ENCODE measurements at regions not wholly inside any gene's neighbourhood (a gene's known extent, or its start where the extent isn't known, plus 50 kb on each side); places are given as distances from the start of the nearest gene placed in this dataset.

DNA sequence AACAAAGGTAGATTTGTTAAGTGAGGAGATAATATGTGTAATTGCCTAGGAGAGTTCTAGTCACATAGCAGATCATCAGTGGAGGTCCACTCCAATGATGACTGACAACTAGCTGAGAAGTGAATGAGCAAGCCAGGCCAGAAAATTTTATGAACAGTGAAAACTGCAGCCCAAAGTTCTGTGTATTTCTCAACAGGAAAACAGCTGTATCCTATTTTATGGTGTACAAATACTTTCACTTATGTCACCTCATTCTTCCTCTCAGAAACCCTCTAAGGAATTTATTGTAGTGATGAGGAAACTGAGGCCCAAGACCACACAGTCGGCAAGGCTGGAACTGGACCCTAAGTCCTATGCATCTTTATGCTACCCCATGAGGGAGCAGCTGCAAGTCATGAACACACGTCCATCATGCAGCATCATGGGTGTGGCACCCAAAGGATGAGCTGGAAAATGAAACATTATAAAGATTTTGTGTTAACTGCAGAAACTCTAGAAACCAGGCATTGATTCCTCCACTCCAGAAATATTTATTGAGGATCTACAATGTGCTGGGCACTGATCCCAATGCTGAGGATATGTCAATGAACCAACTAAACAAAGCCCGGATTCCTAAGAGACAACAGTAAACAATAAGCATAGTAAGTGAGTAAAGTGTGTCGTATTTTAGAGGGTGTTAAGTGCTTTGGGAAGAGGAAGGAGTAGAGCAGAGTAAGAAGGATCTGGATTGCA is 99.5 kb upstream of the DUSP10 start:
- intact Hi-C loops (cut with DNase I), result no loop called here
- H3K9me3 ChIP-seq (ENCODE audit: control insufficient read depth in 2 of 3, insufficient read depth in 1 of 3, low read length in 3 of 3), result no peaks in the 10 kb centered on the region
- TF ChIP-seq, protein P1, sequence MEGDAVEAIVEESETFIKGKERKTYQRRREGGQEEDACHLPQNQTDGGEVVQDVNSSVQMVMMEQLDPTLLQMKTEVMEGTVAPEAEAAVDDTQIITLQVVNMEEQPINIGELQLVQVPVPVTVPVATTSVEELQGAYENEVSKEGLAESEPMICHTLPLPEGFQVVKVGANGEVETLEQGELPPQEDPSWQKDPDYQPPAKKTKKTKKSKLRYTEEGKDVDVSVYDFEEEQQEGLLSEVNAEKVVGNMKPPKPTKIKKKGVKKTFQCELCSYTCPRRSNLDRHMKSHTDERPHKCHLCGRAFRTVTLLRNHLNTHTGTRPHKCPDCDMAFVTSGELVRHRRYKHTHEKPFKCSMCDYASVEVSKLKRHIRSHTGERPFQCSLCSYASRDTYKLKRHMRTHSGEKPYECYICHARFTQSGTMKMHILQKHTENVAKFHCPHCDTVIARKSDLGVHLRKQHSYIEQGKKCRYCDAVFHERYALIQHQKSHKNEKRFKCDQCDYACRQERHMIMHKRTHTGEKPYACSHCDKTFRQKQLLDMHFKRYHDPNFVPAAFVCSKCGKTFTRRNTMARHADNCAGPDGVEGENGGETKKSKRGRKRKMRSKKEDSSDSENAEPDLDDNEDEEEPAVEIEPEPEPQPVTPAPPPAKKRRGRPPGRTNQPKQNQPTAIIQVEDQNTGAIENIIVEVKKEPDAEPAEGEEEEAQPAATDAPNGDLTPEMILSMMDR (IDR thresholded peaks at IDR 0.05; ENCODE audit: borderline replicate concordance, extremely low read depth, insufficient read depth), result no peak
- no peak overlapping the region for H3K9ac ChIP-seq (ENCODE audit: low read length in 3 of 3)
- DNase-seq (no peak), FAIRE-seq (no peak)
- no peaks in the 10 kb centered on the region for H3K36me3 ChIP-seq (ENCODE audit: control insufficient read depth in 2 of 3, insufficient read depth in 3 of 3, low read length in 3 of 3)
- no peak overlapping the region for H3K27ac ChIP-seq (ENCODE audit: low read depth in 2 of 2, low read length in 2 of 2)
- H3K4me3 ChIP-seq (ENCODE audit: low read length in 3 of 3), result no peak overlapping the region
- H3K27me3 ChIP-seq (ENCODE audit: control insufficient read depth, insufficient read depth, low read length), result no peaks in the 10 kb centered on the region
- no peaks in the 10 kb centered on the region for H3K4me1 ChIP-seq (ENCODE audit: control insufficient read depth in 2 of 3, insufficient read depth in 2 of 3, low read depth in 1 of 3, low read length in 3 of 3)

- H3K36me3 ChIP-seq (ENCODE audit: control insufficient read depth in 2 of 3, insufficient read depth in 3 of 3, low read length in 3 of 3), result no peaks in the 10 kb centered on the region
- intact Hi-C loops (cut with DNase I), result no loop called here
- DNase-seq (no peak), FAIRE-seq (no peak)
- TF ChIP-seq, protein P1 (IDR thresholded peaks at IDR 0.05; ENCODE audit: borderline replicate concordance, extremely low read depth, insufficient read depth), result no peak
- H3K9ac ChIP-seq (ENCODE audit: low read length in 3 of 3), result no peak overlapping the region
- no peak overlapping the region for H3K27ac ChIP-seq (ENCODE audit: low read depth in 2 of 2, low read length in 2 of 2)
- H3K4me1 ChIP-seq (ENCODE audit: control insufficient read depth in 2 of 3, insufficient read depth in 2 of 3, low read depth in 1 of 3, low read length in 3 of 3), result no peaks in the 10 kb centered on the region
- H3K27me3 ChIP-seq (ENCODE audit: control insufficient read depth, insufficient read depth, low read length), result no peaks in the 10 kb centered on the region
- H3K4me3 ChIP-seq (ENCODE audit: low read length in 3 of 3), result no peak overlapping the region
- H3K9me3 ChIP-seq (ENCODE audit: control insufficient read depth in 2 of 3, insufficient read depth in 1 of 3, low read length in 3 of 3), result no peaks in the 10 kb centered on the region
Measured at GRCh38 chr1:221840511-221841243, 98.8 kb upstream of the DUSP10 start.

DNA sequence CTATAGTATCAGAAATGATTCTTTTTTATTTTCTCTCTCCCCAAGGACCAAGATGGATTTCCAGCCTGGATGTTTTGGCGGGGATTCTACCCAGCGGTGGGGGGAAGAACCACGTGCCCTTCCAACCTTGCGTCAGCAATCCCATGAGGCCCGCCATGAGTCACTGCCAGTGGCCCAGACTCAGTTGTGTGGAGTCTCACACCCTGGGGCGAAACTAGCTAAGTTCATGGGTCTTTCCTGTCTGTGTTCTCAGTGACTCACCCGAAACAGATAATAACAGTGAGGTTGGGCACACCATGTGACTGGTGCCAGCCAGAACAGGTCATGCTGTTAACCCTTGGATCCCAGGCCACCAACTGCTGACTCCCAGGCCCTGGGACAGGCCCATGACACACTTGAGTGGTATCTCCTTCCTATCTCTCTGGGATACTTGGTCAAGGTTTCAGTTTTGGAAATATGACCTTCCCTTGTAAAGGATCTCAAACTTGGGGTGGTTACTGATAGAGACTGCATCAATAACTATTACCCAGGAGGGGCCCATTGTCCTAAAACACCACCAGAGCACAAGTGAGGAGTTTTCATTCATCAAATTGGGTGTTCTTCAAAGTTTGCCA is 98.0 kb upstream of the DUSP10 start:
- H3K36me3 ChIP-seq (ENCODE audit: control insufficient read depth in 2 of 3, insufficient read depth in 3 of 3, low read length in 3 of 3), result no peaks in the 10 kb centered on the region
- no peak overlapping the region for H3K27ac ChIP-seq (ENCODE audit: low read depth in 2 of 2, low read length in 2 of 2)
- H3K9ac ChIP-seq (ENCODE audit: low read length in 3 of 3), result no peak overlapping the region
- no peak overlapping the region for H3K4me3 ChIP-seq (ENCODE audit: low read length in 3 of 3)
- TF ChIP-seq, protein P1 (IDR thresholded peaks at IDR 0.05; ENCODE audit: borderline replicate concordance, extremely low read depth, insufficient read depth), result no peak
- H3K27me3 ChIP-seq (ENCODE audit: control insufficient read depth, insufficient read depth, low read length), result no peaks in the 10 kb centered on the region
- intact Hi-C loops (cut with DNase I), result no loop called here
- H3K4me1 ChIP-seq (ENCODE audit: control insufficient read depth in 2 of 3, insufficient read depth in 2 of 3, low read depth in 1 of 3, low read length in 3 of 3), result no peaks in the 10 kb centered on the region
- DNase-seq (peak in 1 of 5 donors; percentile 73), FAIRE-seq (no peak)
- H3K9me3 ChIP-seq (ENCODE audit: control insufficient read depth in 2 of 3, insufficient read depth in 1 of 3, low read length in 3 of 3), result no peaks in the 10 kb centered on the region
